Parathyroid adenoma (tissue), 2 donors: ENCODE measurements at regions not wholly inside any gene's neighbourhood (a gene's known extent, or its start where the extent isn't known, plus 50 kb on each side); places are given as distances from the start of the nearest gene placed in this dataset.

Experiments
- H2AFZ ChIP-seq: fragments of 300-600 bp; sonication (generic); one replicate; pipeline ENCODE4 v1.7.0; 2017; ENCODE audit warnings: antibody characterized with exemption, mild to moderate bottlenecking
- H3K27ac ChIP-seq: fragments of 300-600 bp; sonication (generic); one replicate; pipeline ENCODE4 v1.7.0; 2017
- H3K27me3 ChIP-seq: fragments of 300-600 bp; sonication (generic); one replicate; pipeline ENCODE4 v1.7.0; 2017; ENCODE audit warnings: low read length; ENCODE audit not compliant: control insufficient read depth, insufficient read depth
- H3K36me3 ChIP-seq: fragments of 300-600 bp; sonication (generic); one replicate; pipeline ENCODE4 v1.7.0; 2017; ENCODE audit warnings: low read length; ENCODE audit not compliant: control insufficient read depth, insufficient read depth
- H3K4me1 ChIP-seq: fragments of 300-600 bp; sonication (generic); one replicate; pipeline ENCODE4 v1.7.0; 2017; ENCODE audit warnings: control low read depth
- H3K4me2 ChIP-seq: fragments of 300-600 bp; sonication (generic); one replicate; pipeline ENCODE4 v1.7.0; 2017; ENCODE audit warnings: low read length
- H3K4me3 ChIP-seq: fragments of 300-600 bp; sonication (generic); one replicate; pipeline ENCODE4 v1.7.0; 2017; ENCODE audit warnings: low read depth, low read length
- H3K79me2 ChIP-seq: fragments of 300-600 bp; sonication (generic); one replicate; pipeline ENCODE4 v1.7.0; 2017; ENCODE audit warnings: control low read depth
- H3K9ac ChIP-seq: fragments of 300-600 bp; sonication (generic); one replicate; pipeline ENCODE4 v1.7.0; 2017; ENCODE audit warnings: mild to moderate bottlenecking
- H3K9me3 ChIP-seq: fragments of 300-600 bp; sonication (generic); one replicate; pipeline ENCODE4 v1.7.0; 2017; ENCODE audit warnings: low read length; ENCODE audit not compliant: control insufficient read depth
- TF ChIP-seq, protein P1 (sequence below): fragments of 300-600 bp; sonication (generic); IDR thresholded peaks from one replicate; pipeline ENCODE4 v1.7.0; 2017; ENCODE audit warnings: antibody characterized with exemption, mild to moderate bottlenecking
- donor health status: primary hyperparathyroidism.

DNA sequence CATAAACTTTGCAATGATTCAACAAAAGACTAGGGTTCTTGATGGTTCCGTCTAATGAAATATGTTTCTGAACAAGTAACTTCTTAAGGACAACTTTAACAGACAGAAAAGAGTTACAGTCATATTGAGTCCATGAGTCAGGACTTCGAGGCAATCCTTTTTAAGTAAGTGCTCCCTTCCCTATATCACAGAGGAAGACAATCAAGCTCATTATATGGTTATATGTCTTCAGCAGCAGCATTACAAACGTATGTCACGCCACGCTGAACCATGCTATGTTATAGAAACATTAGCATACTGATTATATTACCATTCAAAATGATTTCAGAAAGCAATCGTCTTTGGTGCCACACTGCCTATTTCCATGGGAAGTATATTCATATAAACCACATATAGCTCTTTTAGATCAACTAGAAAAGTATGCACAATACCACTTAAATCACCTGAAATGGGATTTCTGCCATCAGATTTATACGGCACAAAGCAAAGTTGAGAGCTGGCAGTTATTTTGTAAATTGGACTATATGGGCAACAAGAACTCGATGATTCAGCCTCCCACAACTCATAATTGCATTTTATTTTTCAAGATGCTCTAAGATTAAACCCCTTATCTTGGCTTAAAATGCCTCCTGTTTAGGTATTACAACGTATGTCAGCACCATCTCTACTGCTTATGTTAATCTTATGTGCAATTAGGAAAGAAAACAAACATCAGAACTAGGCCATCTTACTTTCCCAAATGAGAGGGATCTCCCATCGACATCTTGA is 111.3 kb upstream of the SAMSN1 start:
- no peak overlapping the region for H3K4me3 ChIP-seq
- no peaks in the 10 kb centered on the region for H3K4me1 ChIP-seq
- no peak overlapping the region for H3K9ac ChIP-seq
- no peaks in the 10 kb centered on the region for H3K79me2 ChIP-seq
- no peak overlapping the region for H3K4me2 ChIP-seq
- no peaks in the 10 kb centered on the region for H3K36me3 ChIP-seq
- TF ChIP-seq, protein P1, sequence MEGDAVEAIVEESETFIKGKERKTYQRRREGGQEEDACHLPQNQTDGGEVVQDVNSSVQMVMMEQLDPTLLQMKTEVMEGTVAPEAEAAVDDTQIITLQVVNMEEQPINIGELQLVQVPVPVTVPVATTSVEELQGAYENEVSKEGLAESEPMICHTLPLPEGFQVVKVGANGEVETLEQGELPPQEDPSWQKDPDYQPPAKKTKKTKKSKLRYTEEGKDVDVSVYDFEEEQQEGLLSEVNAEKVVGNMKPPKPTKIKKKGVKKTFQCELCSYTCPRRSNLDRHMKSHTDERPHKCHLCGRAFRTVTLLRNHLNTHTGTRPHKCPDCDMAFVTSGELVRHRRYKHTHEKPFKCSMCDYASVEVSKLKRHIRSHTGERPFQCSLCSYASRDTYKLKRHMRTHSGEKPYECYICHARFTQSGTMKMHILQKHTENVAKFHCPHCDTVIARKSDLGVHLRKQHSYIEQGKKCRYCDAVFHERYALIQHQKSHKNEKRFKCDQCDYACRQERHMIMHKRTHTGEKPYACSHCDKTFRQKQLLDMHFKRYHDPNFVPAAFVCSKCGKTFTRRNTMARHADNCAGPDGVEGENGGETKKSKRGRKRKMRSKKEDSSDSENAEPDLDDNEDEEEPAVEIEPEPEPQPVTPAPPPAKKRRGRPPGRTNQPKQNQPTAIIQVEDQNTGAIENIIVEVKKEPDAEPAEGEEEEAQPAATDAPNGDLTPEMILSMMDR: no peak
- H3K27me3 ChIP-seq: no peaks in the 10 kb centered on the region
- H2AFZ ChIP-seq: no peak overlapping the region
- no peak overlapping the region for H3K27ac ChIP-seq
- H3K9me3 ChIP-seq: no peaks in the 10 kb centered on the region

DNA sequence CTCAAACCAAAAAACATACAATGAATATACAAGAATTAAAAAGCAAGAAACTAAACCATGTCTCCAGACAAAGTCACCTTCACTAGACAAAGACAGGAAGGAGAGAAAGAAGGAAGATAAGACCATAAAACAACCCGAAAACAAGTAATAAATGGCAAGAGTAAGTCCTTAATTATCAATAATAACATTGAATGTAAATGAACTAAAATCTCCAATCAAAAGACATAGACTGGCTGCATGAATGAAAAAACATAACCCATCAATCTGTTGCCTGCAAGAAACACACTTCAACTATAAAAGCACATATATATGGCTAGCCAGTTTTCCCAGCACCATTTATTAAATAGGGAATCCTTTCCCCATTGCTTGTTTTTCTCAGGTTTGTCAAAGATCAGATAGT is 100.8 kb upstream of the SAMSN1 start:
- no peak overlapping the region for H3K27ac ChIP-seq
- no peaks in the 10 kb centered on the region for H3K36me3 ChIP-seq
- TF ChIP-seq, protein P1: no peak
- no peak overlapping the region for H3K9ac ChIP-seq
- no peaks in the 10 kb centered on the region for H3K27me3 ChIP-seq
- H3K4me2 ChIP-seq: no peak overlapping the region
- no peaks in the 10 kb centered on the region for H3K79me2 ChIP-seq
- H2AFZ ChIP-seq: no peak overlapping the region
- H3K4me3 ChIP-seq: no peak overlapping the region
- H3K9me3 ChIP-seq: no peaks in the 10 kb centered on the region
- H3K4me1 ChIP-seq: no peaks in the 10 kb centered on the region

DNA sequence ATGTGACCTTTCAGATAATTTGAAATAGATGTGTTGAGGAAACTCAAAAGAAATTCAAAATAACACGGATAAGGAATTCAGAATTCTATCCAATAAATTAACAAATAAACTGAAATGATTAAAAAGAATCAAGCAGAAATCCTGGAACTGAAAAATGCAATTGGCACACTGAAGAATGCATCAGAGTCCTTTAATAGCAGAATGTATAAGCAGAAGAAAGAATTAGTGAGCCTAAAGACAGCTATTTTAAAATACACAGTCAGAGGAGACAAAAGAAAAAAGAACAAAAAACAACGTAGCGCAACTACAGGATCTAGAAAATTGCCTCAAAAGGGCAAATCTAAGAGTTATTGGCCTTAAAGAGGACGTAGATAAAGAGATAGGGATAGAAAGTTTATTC is 99.6 kb upstream of the SAMSN1 start:
- H3K4me1 ChIP-seq: no peaks in the 10 kb centered on the region
- H3K4me3 ChIP-seq: no peak overlapping the region
- H3K4me2 ChIP-seq: no peak overlapping the region
- no peak overlapping the region for H3K27ac ChIP-seq
- H3K79me2 ChIP-seq: no peaks in the 10 kb centered on the region
- no peak overlapping the region for H3K9ac ChIP-seq
- TF ChIP-seq, protein P1: no peak
- H3K36me3 ChIP-seq: no peaks in the 10 kb centered on the region
- no peak overlapping the region for H2AFZ ChIP-seq
- no peaks in the 10 kb centered on the region for H3K9me3 ChIP-seq
- no peaks in the 10 kb centered on the region for H3K27me3 ChIP-seq

DNA sequence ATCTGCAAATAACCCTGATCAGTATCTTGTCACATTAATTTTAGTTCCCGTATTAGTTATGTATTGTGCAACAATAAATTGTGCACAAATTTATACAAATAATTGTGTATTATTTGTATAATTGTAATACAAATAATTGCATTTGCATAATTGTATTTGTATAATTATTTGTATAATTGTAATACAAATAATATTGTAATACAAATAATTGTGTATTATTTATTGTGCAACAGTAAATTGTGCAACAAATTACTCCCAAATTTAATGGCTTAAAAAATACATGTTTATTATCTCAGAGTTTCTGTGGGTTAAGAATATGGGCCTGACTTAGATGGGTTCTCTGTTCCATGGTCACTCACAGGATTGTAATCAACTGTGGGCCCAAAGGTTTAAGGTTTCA is 86.2 kb upstream of the SAMSN1 start:
- H3K9me3 ChIP-seq: no peaks in the 10 kb centered on the region
- H3K79me2 ChIP-seq: no peaks in the 10 kb centered on the region
- H3K27me3 ChIP-seq: no peaks in the 10 kb centered on the region
- no peaks in the 10 kb centered on the region for H3K36me3 ChIP-seq
- H3K9ac ChIP-seq: no peak overlapping the region
- no peaks in the 10 kb centered on the region for H3K4me1 ChIP-seq
- H3K27ac ChIP-seq: no peak overlapping the region
- no peak overlapping the region for H3K4me3 ChIP-seq
- TF ChIP-seq, protein P1: no peak
- no peak overlapping the region for H3K4me2 ChIP-seq
- no peak overlapping the region for H2AFZ ChIP-seq

DNA sequence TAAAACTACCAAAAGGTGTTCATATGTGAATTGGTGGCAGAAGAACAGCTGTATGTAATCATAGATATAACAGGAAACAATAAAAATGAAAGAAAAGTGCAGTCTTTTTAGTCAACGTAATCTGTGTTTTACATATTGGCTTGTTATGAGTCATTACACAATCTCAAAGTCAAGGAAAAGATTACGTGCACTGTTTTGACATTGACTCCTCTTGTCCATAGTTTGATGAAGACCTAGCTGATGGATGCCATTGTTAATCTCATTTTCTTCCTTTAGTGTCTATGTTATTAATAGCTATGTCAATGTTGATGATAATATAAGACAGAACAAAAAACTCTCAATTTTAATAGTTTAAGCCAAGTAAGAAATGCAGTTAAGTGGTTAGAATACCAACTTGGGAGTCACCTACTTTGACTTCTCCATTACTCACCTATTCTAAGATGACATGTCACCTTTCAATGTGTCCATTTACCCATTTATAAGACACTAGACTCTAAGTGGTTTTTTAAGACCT is 84.5 kb upstream of the SAMSN1 start:
- H3K27me3 ChIP-seq: no peaks in the 10 kb centered on the region
- H3K9ac ChIP-seq: no peak overlapping the region
- no peaks in the 10 kb centered on the region for H3K79me2 ChIP-seq
- TF ChIP-seq, protein P1: no peak
- H3K4me2 ChIP-seq: no peak overlapping the region
- H2AFZ ChIP-seq: no peak overlapping the region
- no peak overlapping the region for H3K4me3 ChIP-seq
- no peaks in the 10 kb centered on the region for H3K9me3 ChIP-seq
- no peaks in the 10 kb centered on the region for H3K4me1 ChIP-seq
- H3K36me3 ChIP-seq: no peaks in the 10 kb centered on the region
- no peak overlapping the region for H3K27ac ChIP-seq
